ENCODE measurements at regions not wholly inside any gene's neighbourhood (a gene's known extent, or its start where the extent isn't known, plus 50 kb on each side); places are given as distances from the start of the nearest gene placed in this dataset.

- TF ChIP-seq CTCF (conservative IDR thresholded peaks at IDR 0.05; ENCODE audit: low read depth in 2 of 2) (no peak), EZH2 (IDR thresholded peaks at IDR 0.05; ENCODE audit: low read depth, unreplicated experiment) (no peak), REST (IDR thresholded peaks at IDR 0.05; ENCODE audit: unreplicated experiment) (no peak)
These were observed 92.3 kb upstream of the BEND6 start for GRCh38 chr6:56862415-56863175.

All from GM23338 (cell line).